Karpas-422 (cell line): ENCODE measurements at regions not wholly inside any gene's neighbourhood (a gene's known extent, or its start where the extent isn't known, plus 50 kb on each side); places are given as distances from the start of the nearest gene placed in this dataset.

Experiments used
- DNase-seq: peaks from one replicate; pipeline ENCODE4 v3.0.0-alpha.2; 2015
- H2AFZ ChIP-seq: fragments of 200-600 bp; sonication (generic); 2 replicates; pipeline ENCODE4 v1.6.1; 2014; ENCODE audit warnings: antibody characterized with exemption, low read length, mixed read lengths
- H3K27ac ChIP-seq: fragments of 200-600 bp; sonication (generic); 2 replicates; pipeline ENCODE4 v1.5.1; 2014; ENCODE audit warnings: mild to moderate bottlenecking, low read length, moderate library complexity
- H3K27me3 ChIP-seq: fragments of 200-600 bp; sonication (generic); 2 replicates; pipeline ENCODE4 v1.6.1; 2014; ENCODE audit warnings: low read length, mixed read lengths
- H3K36me3 ChIP-seq: fragments of 200-600 bp; sonication (generic); 2 replicates; pipeline ENCODE4 v1.6.1; 2014; ENCODE audit warnings: low read length, mixed read lengths; ENCODE audit not compliant: insufficient read depth
- H3K4me1 ChIP-seq: fragments of 200-600 bp; sonication (generic); 2 replicates; pipeline ENCODE4 v1.6.1; 2014; ENCODE audit warnings: mild to moderate bottlenecking, low read length, mixed read lengths
- H3K4me2 ChIP-seq: fragments of 200-600 bp; sonication (generic); 2 replicates; pipeline ENCODE4 v1.6.1; 2014; ENCODE audit warnings: low read length, low read depth, mild to moderate bottlenecking; ENCODE audit not compliant: poor library complexity, severe bottlenecking
- H3K4me3 ChIP-seq: fragments of 200-600 bp; sonication (generic); 2 replicates; pipeline ENCODE4 v1.5.1; 2014; ENCODE audit warnings: mild to moderate bottlenecking, antibody characterized with exemption, low read length, mixed read lengths
- H3K79me2 ChIP-seq: fragments of 200-600 bp; sonication (generic); 2 replicates; pipeline ENCODE4 v1.6.1; 2014; ENCODE audit warnings: mild to moderate bottlenecking, low read length, mixed read lengths
- H3K9ac ChIP-seq: fragments of 200-600 bp; sonication (generic); 2 replicates; pipeline ENCODE4 v1.6.0; 2014; ENCODE audit warnings: low read length
- H3K9me2 ChIP-seq: fragments of 200-600 bp; sonication (generic), shearing (Covaris generic); replicated peaks from 2 replicates; pipeline ENCODE4 v1.6.0; 2014; ENCODE audit warnings: mild to moderate bottlenecking, low read length, moderate library complexity; ENCODE audit not compliant: insufficient read depth
- H3K9me3 ChIP-seq: fragments of 300-700, 200-600 bp; sonication (generic); 2 replicates; pipeline ENCODE4 v1.6.1; 2014; ENCODE audit warnings: low read length, mixed read lengths
- H4K20me1 ChIP-seq: fragments of 200-600 bp; sonication (generic); 2 replicates; pipeline ENCODE4 v1.6.1; 2014; ENCODE audit warnings: mild to moderate bottlenecking, antibody characterized with exemption, low read length, low read depth; ENCODE audit not compliant: insufficient read depth

DNA sequence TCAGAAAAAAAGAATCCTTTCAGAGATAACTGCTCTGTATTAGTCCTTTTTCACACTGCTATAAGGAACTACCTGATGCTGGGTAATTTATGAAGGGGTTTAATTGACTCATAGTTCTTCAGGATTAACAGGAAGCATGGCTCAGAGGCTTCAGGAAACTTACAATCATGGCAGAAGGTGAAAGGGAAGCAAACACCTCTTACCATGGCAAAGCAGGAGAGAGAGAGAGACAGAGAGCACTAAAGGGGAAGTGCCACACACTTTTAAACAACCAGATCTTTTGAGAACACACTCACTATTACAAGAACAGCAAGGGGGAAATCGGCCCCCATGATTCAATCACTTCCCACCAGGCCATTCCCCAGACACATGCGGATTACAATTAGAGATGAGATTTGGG lies 114.2 kb downstream of the TES start:
- Histone ChIP-seq H3K36me3 (no peaks in the 10 kb centered on the region), H4K20me1 (no peaks in the 10 kb centered on the region), H3K79me2 (no peaks in the 10 kb centered on the region), H2AFZ (no peak overlapping the region), H3K27ac (no peak overlapping the region), H3K4me3 (no peak overlapping the region), H3K27me3 (no peaks in the 10 kb centered on the region), H3K9ac (no peak overlapping the region), H3K9me2 (no peaks in the 10 kb centered on the region), H3K4me1 (no peaks in the 10 kb centered on the region), H3K9me3 (no peaks in the 10 kb centered on the region), H3K4me2 (no peak overlapping the region)
- DNase-seq: no peak

DNA sequence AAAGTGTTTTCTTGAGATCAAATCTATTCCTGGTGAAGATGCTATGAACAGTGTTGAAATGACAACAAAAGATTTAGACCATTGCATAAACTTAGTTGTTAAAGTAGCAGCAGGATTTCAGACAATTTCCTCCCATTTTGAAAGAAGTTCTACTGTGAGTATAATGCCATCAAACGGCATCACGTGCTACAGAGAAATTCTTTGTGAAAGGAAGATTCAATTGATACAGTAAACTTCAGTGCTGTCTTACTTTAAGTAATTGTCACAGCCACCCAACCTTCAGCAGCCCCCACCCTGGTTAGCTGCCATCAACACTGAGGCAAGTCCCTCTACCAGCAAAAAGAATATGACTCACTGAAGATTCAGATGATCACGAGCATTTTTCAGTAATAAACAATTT lies 115.2 kb downstream of the TES start:
- no peak overlapping the region for H3K4me3 ChIP-seq
- H3K9me2 ChIP-seq: no peaks in the 10 kb centered on the region
- no peaks in the 10 kb centered on the region for H3K4me1 ChIP-seq
- no peaks in the 10 kb centered on the region for H3K36me3 ChIP-seq
- no peaks in the 10 kb centered on the region for H3K9me3 ChIP-seq
- no peak overlapping the region for H3K4me2 ChIP-seq
- H3K79me2 ChIP-seq: no peaks in the 10 kb centered on the region
- H3K27me3 ChIP-seq: no peaks in the 10 kb centered on the region
- no peak overlapping the region for H3K27ac ChIP-seq
- H3K9ac ChIP-seq: no peak overlapping the region
- no peak overlapping the region for H2AFZ ChIP-seq
- no peaks in the 10 kb centered on the region for H4K20me1 ChIP-seq
- DNase-seq: no peak

DNA sequence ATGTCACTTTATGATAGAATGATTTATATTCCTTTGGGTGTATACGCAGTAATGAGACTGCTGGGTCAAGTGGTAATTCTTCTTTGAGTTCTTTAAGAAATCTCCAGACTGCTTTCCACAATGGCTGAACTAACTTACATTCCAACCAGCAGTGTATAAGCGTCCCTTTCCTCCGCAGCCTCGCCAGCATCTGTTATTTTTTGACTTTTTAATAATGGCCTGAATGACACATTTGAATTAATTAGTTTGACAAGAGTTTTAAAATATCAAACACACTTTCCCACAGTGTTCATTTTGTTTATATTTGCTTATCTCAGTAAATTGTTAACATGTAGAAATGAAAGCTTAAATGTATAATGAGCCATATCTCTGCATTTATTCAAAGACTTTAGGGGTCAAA lies 116.8 kb downstream of the TES start:
- no peaks in the 10 kb centered on the region for H4K20me1 ChIP-seq
- H2AFZ ChIP-seq: no peak overlapping the region
- H3K79me2 ChIP-seq: no peaks in the 10 kb centered on the region
- H3K9me2 ChIP-seq: no peaks in the 10 kb centered on the region
- no peak overlapping the region for H3K4me2 ChIP-seq
- H3K36me3 ChIP-seq: no peaks in the 10 kb centered on the region
- no peak overlapping the region for H3K9ac ChIP-seq
- H3K4me1 ChIP-seq: no peaks in the 10 kb centered on the region
- DNase-seq: no peak
- H3K27ac ChIP-seq: no peak overlapping the region
- no peak overlapping the region for H3K4me3 ChIP-seq
- H3K9me3 ChIP-seq: no peaks in the 10 kb centered on the region
- no peaks in the 10 kb centered on the region for H3K27me3 ChIP-seq

DNA sequence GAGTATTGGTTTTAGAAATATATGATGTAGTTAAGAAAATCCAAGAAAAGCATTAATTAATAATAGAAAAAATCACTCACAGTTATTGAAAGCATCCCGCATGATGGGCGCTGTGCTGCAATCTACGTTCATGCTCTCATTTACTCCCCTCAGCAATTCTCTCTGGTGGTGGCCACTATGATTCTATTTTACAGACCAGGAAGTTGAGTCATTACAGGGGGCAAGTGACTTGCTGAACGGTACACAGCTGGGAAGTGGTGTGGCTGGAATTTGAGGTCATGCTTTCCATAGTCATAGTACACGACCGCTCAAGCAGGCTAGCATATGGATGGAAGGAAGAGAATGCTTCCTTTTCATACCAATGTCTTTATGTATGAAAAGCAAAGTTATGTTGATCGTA lies 117.4 kb downstream of the TES start:
- H3K4me2 ChIP-seq: no peak overlapping the region
- no peak overlapping the region for H2AFZ ChIP-seq
- H3K27ac ChIP-seq: no peak overlapping the region
- H3K9me2 ChIP-seq: no peaks in the 10 kb centered on the region
- no peaks in the 10 kb centered on the region for H3K36me3 ChIP-seq
- no peaks in the 10 kb centered on the region for H3K27me3 ChIP-seq
- no peaks in the 10 kb centered on the region for H3K9me3 ChIP-seq
- no peaks in the 10 kb centered on the region for H3K79me2 ChIP-seq
- no peaks in the 10 kb centered on the region for H3K4me1 ChIP-seq
- H4K20me1 ChIP-seq: no peaks in the 10 kb centered on the region
- no peak overlapping the region for H3K4me3 ChIP-seq
- DNase-seq: no peak
- H3K9ac ChIP-seq: no peak overlapping the region

DNA sequence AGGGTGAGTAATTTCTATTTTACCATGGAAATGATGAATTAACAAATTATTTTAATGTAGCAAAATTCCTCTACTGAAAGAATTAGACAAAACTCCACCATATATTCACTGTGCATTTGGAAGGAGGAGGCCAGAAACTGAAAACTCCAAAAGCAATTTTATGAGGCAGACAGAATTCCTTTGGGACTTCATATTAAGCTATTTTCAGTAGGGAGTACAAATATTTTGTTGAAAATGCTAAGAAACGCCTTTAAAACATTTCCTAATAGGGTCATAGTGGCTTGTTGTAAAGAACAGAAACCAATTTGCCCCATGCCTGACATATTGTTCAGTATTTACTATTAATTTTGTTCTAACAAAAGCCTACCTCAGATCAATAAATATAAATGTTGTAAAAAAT lies 117.8 kb downstream of the TES start:
- Histone ChIP-seq H3K36me3 (no peaks in the 10 kb centered on the region), H3K4me3 (no peak overlapping the region), H3K27ac (no peak overlapping the region), H4K20me1 (no peaks in the 10 kb centered on the region), H3K27me3 (no peaks in the 10 kb centered on the region), H3K9me3 (no peaks in the 10 kb centered on the region), H3K4me2 (no peak overlapping the region), H2AFZ (no peak overlapping the region), H3K9me2 (no peaks in the 10 kb centered on the region), H3K79me2 (no peaks in the 10 kb centered on the region), H3K9ac (no peak overlapping the region), H3K4me1 (no peaks in the 10 kb centered on the region)
- DNase-seq: no peak

DNA sequence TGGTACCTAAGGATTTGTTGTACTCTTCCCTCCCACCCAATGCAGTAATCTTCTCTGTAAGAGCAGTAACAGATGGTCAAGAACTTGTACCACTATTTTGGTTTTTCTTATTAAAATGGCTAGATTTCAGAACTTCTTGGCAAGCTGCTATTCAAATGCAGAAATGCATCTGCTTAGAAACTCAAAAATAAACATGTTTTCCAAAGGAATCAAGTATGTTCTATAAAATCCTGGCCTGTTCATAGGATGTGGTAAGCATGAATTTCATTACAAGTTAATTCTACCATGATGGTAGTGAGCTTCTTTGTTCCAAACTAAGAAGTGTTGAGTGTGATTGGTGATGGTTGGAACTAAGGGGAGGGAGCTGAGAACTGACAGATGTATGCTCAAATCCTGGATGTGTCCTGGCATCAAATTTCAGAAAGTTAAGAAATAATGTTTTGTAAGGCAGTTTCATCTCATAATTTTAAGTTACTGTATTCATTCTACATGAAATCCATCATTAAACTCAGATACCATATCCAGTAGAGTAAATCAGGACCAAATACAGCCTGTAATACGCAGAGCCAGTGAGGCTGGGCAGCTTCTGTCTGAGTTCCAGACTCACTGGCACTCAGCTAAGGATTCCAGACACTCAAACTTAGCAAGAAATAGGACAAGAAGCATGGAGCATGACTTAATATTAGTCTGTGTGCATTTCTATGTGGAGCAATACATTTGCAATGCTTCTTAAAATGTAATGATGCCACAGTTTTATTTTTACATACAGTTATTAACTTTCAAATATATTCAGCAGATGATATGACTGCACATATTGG lies 119.6 kb downstream of the TES start:
- Histone ChIP-seq H3K27ac (no peak overlapping the region), H3K4me2 (no peak overlapping the region), H3K79me2 (no peaks in the 10 kb centered on the region), H3K9me3 (no peaks in the 10 kb centered on the region), H3K9me2 (no peaks in the 10 kb centered on the region), H3K9ac (no peak overlapping the region), H4K20me1 (no peaks in the 10 kb centered on the region), H3K4me1 (no peaks in the 10 kb centered on the region), H3K36me3 (no peaks in the 10 kb centered on the region), H3K4me3 (no peak overlapping the region), H3K27me3 (0 out of 2 replicates have a peak, but pooled peaks cover 3% of the 10 kb centered on the region), H2AFZ (no peak overlapping the region)
- no peak for DNase-seq

DNA sequence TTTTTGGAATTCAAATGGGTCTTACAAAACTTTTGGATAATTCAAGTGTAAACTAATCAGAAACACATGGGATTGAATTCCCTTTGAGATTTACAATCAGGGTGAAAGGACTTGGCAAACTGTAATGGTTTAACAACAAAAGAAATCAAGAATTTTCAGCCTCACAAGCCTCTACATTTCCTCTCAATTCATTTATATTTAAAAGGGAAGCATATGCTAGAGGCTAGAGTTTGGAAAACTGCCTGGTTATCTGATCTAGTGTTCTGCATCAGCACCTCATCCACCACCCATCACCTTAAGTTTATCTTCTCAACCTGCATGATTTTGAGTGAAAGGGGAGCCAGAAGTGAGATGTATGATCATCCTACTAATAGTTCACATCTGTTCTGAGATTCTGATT lies 120.7 kb downstream of the TES start:
- Histone ChIP-seq H4K20me1 (no peaks in the 10 kb centered on the region), H3K4me3 (no peak overlapping the region), H3K36me3 (no peaks in the 10 kb centered on the region), H3K4me2 (no peak overlapping the region), H3K9me2 (no peaks in the 10 kb centered on the region), H3K4me1 (no peaks in the 10 kb centered on the region), H3K27me3 (0 out of 2 replicates have a peak, but pooled peaks cover 3% of the 10 kb centered on the region), H3K27ac (no peak overlapping the region), H3K9me3 (no peaks in the 10 kb centered on the region), H3K79me2 (no peaks in the 10 kb centered on the region), H2AFZ (no peak overlapping the region), H3K9ac (no peak overlapping the region)
- DNase-seq: no peak

DNA sequence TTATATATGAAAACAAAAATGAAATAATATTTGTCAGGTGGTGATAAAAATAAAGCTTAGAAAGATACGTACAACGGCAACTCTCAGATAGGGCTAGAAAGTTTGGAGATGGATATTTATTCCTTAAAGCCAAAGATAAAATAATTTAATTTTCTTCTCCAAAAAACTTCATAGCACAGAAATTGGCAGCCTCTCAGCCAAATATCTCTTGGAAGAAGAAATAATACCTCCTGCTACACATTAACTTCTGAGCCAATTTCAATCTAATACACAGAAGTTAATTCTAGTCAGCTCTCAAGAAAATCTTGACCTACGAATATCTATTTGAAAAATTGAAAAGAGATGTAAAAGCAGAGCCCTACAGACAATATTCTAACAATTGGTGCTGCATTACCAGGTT lies 122.4 kb downstream of the TES start:
- no peak overlapping the region for H3K4me3 ChIP-seq
- no peak overlapping the region for H3K27ac ChIP-seq
- no peaks in the 10 kb centered on the region for H3K36me3 ChIP-seq
- H3K79me2 ChIP-seq: no peaks in the 10 kb centered on the region
- no peak for DNase-seq
- no peaks in the 10 kb centered on the region for H3K9me2 ChIP-seq
- no peak overlapping the region for H3K9ac ChIP-seq
- H3K27me3 ChIP-seq: 0 out of 2 replicates have a peak, but pooled peaks cover 3% of the 10 kb centered on the region
- H4K20me1 ChIP-seq: no peaks in the 10 kb centered on the region
- H3K4me2 ChIP-seq: no peak overlapping the region
- H3K9me3 ChIP-seq: no peaks in the 10 kb centered on the region
- no peaks in the 10 kb centered on the region for H3K4me1 ChIP-seq
- no peak overlapping the region for H2AFZ ChIP-seq
